GM23248 (cell line): ENCODE measurements at regions not wholly inside any gene's neighbourhood (a gene's known extent, or its start where the extent isn't known, plus 50 kb on each side); places are given as distances from the start of the nearest gene placed in this dataset.

Experiments used
- DNase-seq: peaks from one replicate; pipeline ENCODE4 v3.0.0-alpha.2; 2015
- H2AFZ ChIP-seq: fragments of 200-600 bp; sonication (generic); 2 replicates; pipeline ENCODE4 v1.6.1; 2016; ENCODE audit warnings: antibody characterized with exemption
- H3F3A ChIP-seq: fragments of 200-600 bp; sonication (generic); 2 replicates; pipeline ENCODE4 v1.6.1; 2016; ENCODE audit warnings: mild to moderate bottlenecking, antibody characterized with exemption, mixed run types; ENCODE audit not compliant: insufficient read depth
- H3K27ac ChIP-seq: fragments of 200-600 bp; sonication (generic); 2 replicates; pipeline ENCODE4 v1.5.1; 2016; ENCODE audit warnings: mild to moderate bottlenecking
- H3K27me3 ChIP-seq: fragments of 200-600 bp; sonication (generic); replicated peaks from 2 replicates; pipeline ENCODE4 v1.6.1; 2016; ENCODE audit warnings: mild to moderate bottlenecking; ENCODE audit not compliant: insufficient read depth
- H3K36me3 ChIP-seq: fragments of 200-600 bp; sonication (generic); 2 replicates; pipeline ENCODE4 v1.6.1; 2016; ENCODE audit warnings: low read depth, mild to moderate bottlenecking
- H3K4me1 ChIP-seq: fragments of 200-600 bp; sonication (generic); 2 replicates; pipeline ENCODE4 v1.6.1; 2016; ENCODE audit warnings: mild to moderate bottlenecking; ENCODE audit not compliant: insufficient read depth
- H3K4me2 ChIP-seq: fragments of 200-600 bp; sonication (generic); one replicate; pipeline ENCODE4 v1.6.1; 2016; ENCODE audit warnings: mild to moderate bottlenecking; ENCODE audit not compliant: unreplicated experiment
- H3K4me3 ChIP-seq: fragments of 200-600 bp; sonication (generic); 2 replicates; pipeline ENCODE4 v1.5.1; 2016; ENCODE audit warnings: mild to moderate bottlenecking
- H3K79me2 ChIP-seq: fragments of 200-600 bp; sonication (generic); 2 replicates; pipeline ENCODE4 v1.6.1; 2016; ENCODE audit warnings: mild to moderate bottlenecking; ENCODE audit not compliant: insufficient read depth
- H3K9ac ChIP-seq: fragments of 200-600 bp; sonication (generic); 2 replicates; pipeline ENCODE4 v1.6.1; 2016; ENCODE audit warnings: mild to moderate bottlenecking
- H3K9me2 ChIP-seq: fragments of 200-600 bp; sonication (generic); 2 replicates; pipeline ENCODE4 v1.6.1; 2016; ENCODE audit warnings: mixed run types, mild to moderate bottlenecking, moderate library complexity; ENCODE audit not compliant: insufficient read depth
- H3K9me3 ChIP-seq: fragments of 200-600 bp; sonication (generic); one replicate; pipeline ENCODE4 v1.6.1; 2017; ENCODE audit warnings: low read depth
- H4K20me1 ChIP-seq: fragments of 200-600 bp; sonication (generic); 2 replicates; pipeline ENCODE4 v1.6.0; 2016; ENCODE audit not compliant: insufficient read depth
- EZH2 ChIP-seq: fragments of 200-600 bp; sonication (generic); IDR thresholded peaks from 2 replicates; pipeline ENCODE4 v1.6.1; 2018; ENCODE audit warnings: antibody characterized with exemption, mild to moderate bottlenecking; ENCODE audit not compliant: insufficient read depth, poor library complexity, severe bottlenecking
- EZH2phosphoT487 ChIP-seq: fragments of 200-600 bp; sonication (generic); IDR thresholded peaks from 2 replicates; pipeline ENCODE4 v1.6.1; 2018; ENCODE audit warnings: antibody characterized with exemption, moderate library complexity, mild to moderate bottlenecking, low read depth; ENCODE audit not compliant: insufficient read depth
- WGBS, 2 experiments: methylation state at CpG; one replicate each; pipeline ENCODE4 v1.1.6; 2015 to 2017; ENCODE audit warnings: low lambda C conversion rate in 2 of 2, low coverage in 1 of 2; ENCODE audit errors: missing lambda C conversion rate in 2 of 2; 5-methylcytosine and 5-hydroxymethylcytosine counted together
- in situ Hi-C: fragments of 300-500 bp; cut with MboI; formaldehyde crosslinking; loops from 2 replicates; pipeline ENCODE4 v1.15.0; 2020

GRCh38 chr9:107711542-107711941 lies 222.0 kb upstream of the KLF4 start:
- peak; percentile 85 for DNase-seq
- TF ChIP-seq EZH2phosphoT487 (no peak), EZH2 (no peak)
- Histone ChIP-seq H3K27ac (no peak overlapping the region), H3K4me3 (no peak overlapping the region), H3K9me3 (no peaks in the 10 kb centered on the region), H3K79me2 (no peaks in the 10 kb centered on the region), H3F3A (peaks cover 41% of the 10 kb centered on the region), H4K20me1 (no peaks in the 10 kb centered on the region), H3K27me3 (no peaks in the 10 kb centered on the region), H3K4me1 (peaks cover 33% of the 10 kb centered on the region), H3K9ac (no peak overlapping the region), H3K36me3 (no peaks in the 10 kb centered on the region), H3K9me2 (no peaks in the 10 kb centered on the region), H3K4me2 (no peak overlapping the region), H2AFZ (no peak overlapping the region)
- WGBS, 2 experiments = 7% methylated on average over 6 of the region's 6 CpGs
- in situ Hi-C loops = no loop called here

GRCh38 chr9:107710953-107711352 lies 221.4 kb upstream of the KLF4 start:
- in situ Hi-C loops = no loop called here
- Histone ChIP-seq H3K4me1 (peaks cover 33% of the 10 kb centered on the region), H4K20me1 (no peaks in the 10 kb centered on the region), H3K4me3 (no peak overlapping the region), H3K36me3 (no peaks in the 10 kb centered on the region), H3K4me2 (no peak overlapping the region), H3K9me2 (no peaks in the 10 kb centered on the region), H3K27me3 (no peaks in the 10 kb centered on the region), H2AFZ (no peak overlapping the region), H3K27ac (no peak overlapping the region), H3K9me3 (no peaks in the 10 kb centered on the region), H3K9ac (no peak overlapping the region), H3F3A (peaks cover 44% of the 10 kb centered on the region), H3K79me2 (no peaks in the 10 kb centered on the region)
- TF ChIP-seq EZH2phosphoT487 (no peak), EZH2 (no peak)
- no peak for DNase-seq
- WGBS, 2 experiments = 50 to 56% methylated on average over 2 of the region's 2 CpGs

GRCh38 chr9:107710546-107710945 lies 221.0 kb upstream of the KLF4 start:
- Histone ChIP-seq H3K9me3 (no peaks in the 10 kb centered on the region), H3K79me2 (no peaks in the 10 kb centered on the region), H3K9me2 (no peaks in the 10 kb centered on the region), H3K36me3 (no peaks in the 10 kb centered on the region), H3F3A (peaks cover 44% of the 10 kb centered on the region), H3K27me3 (no peaks in the 10 kb centered on the region), H3K27ac (no peak overlapping the region), H3K9ac (no peak overlapping the region), H4K20me1 (no peaks in the 10 kb centered on the region), H3K4me3 (no peak overlapping the region), H3K4me1 (peaks cover 33% of the 10 kb centered on the region), H2AFZ (no peak overlapping the region), H3K4me2 (no peak overlapping the region)
- whole genome bisulfite sequencing, 2 experiments = 22 to 38% methylated on average over 1 of the region's 1 CpG
- in situ Hi-C loops = no loop called here
- DNase-seq = no peak
- TF ChIP-seq EZH2phosphoT487 (no peak), EZH2 (no peak)

GRCh38 chr9:107708791-107709190 lies 219.2 kb upstream of the KLF4 start:
- Histone ChIP-seq H2AFZ (no peak overlapping the region), H3F3A (peaks cover 44% of the 10 kb centered on the region), H3K36me3 (no peaks in the 10 kb centered on the region), H3K4me2 (no peak overlapping the region), H3K9me3 (no peaks in the 10 kb centered on the region), H3K27me3 (no peaks in the 10 kb centered on the region), H3K9me2 (no peaks in the 10 kb centered on the region), H3K4me1 (peaks cover 33% of the 10 kb centered on the region), H4K20me1 (no peaks in the 10 kb centered on the region), H3K4me3 (no peak overlapping the region), H3K27ac (no peak overlapping the region), H3K79me2 (no peaks in the 10 kb centered on the region), H3K9ac (no peak overlapping the region)
- in situ Hi-C loops = no loop called here
- DNase-seq = no peak
- 100% methylated on average over 2 of the region's 2 CpGs for WGBS, 2 experiments
- TF ChIP-seq EZH2 (no peak), EZH2phosphoT487 (no peak)

GRCh38 chr9:107707915-107708441 lies 218.4 kb upstream of the KLF4 start:
- peak; percentile 84 for DNase-seq
- WGBS, 2 experiments = 68 to 70% methylated on average over 7 of the region's 7 CpGs

More at GRCh38 chr9:107707915-107708441, 218.4 kb upstream of the KLF4 start:
- in situ Hi-C loops = no loop called here
- H3K79me2 ChIP-seq = no peaks in the 10 kb centered on the region
- no peaks in the 10 kb centered on the region for H3K9me2 ChIP-seq
- TF ChIP-seq EZH2 (no peak), EZH2phosphoT487 (no peak)
- H3K27me3 ChIP-seq = no peaks in the 10 kb centered on the region
- peaks cover 44% of the 10 kb centered on the region for H3F3A ChIP-seq
- peak overlapping the region; percentile 76 for H3K27ac ChIP-seq
- no peaks in the 10 kb centered on the region for H3K36me3 ChIP-seq
- peaks cover 33% of the 10 kb centered on the region for H3K4me1 ChIP-seq
- no peak overlapping the region for H2AFZ ChIP-seq
- H4K20me1 ChIP-seq = no peaks in the 10 kb centered on the region
- H3K4me3 ChIP-seq = no peak overlapping the region
- no peaks in the 10 kb centered on the region for H3K9me3 ChIP-seq
- peak overlapping the region; percentile 18; the same call in 1 of the 2 replicates for H3K9ac ChIP-seq
- H3K4me2 ChIP-seq = peak overlapping the region; percentile 26
